ENCODE measurements at regions not wholly inside any gene's neighbourhood (a gene's known extent, or its start where the extent isn't known, plus 50 kb on each side); places are given as distances from the start of the nearest gene placed in this dataset.
A peak's percentile ranks its signal among the peaks of the same experiment; 100 is the strongest.

GRCh38 chr1:105000793-105001192, 1251.1 kb downstream of the AMY1C start:
- no peak overlapping the region for H2AK5ac ChIP-seq (ENCODE audit: low read length, severe bottlenecking)
- H3K9me3 ChIP-seq (ENCODE audit: control insufficient read depth, low read length): peaks cover 15% of the 10 kb centered on the region
- H3K27ac ChIP-seq (ENCODE audit: low read length, poor library complexity, severe bottlenecking): no peak overlapping the region
- no peak overlapping the region for H2BK15ac ChIP-seq (ENCODE audit: low read depth, poor library complexity, severe bottlenecking)
- no peak overlapping the region for H3K18ac ChIP-seq (ENCODE audit: low read depth in 1 of 2, low read length in 2 of 2)
- no peak overlapping the region for H3K9ac ChIP-seq (ENCODE audit: low read length)
- no peak overlapping the region for H2BK120ac ChIP-seq (ENCODE audit: low read depth, low read length)
- H2AFZ ChIP-seq (ENCODE audit: low read depth, low read length): no peak overlapping the region
- H4K8ac ChIP-seq (ENCODE audit: low read length): no peak overlapping the region
- H3K79me1 ChIP-seq (replicated peaks; ENCODE audit: low read length, poor library complexity, severe bottlenecking): no peaks in the 10 kb centered on the region
- no peaks in the 10 kb centered on the region for H3K4me1 ChIP-seq (ENCODE audit: control insufficient read depth, insufficient read depth, low read depth, low read length)
- H3K4me3 ChIP-seq (ENCODE audit: insufficient read depth in 1 of 2, low read depth in 1 of 2, low read length in 2 of 2): no peak overlapping the region
- no peak overlapping the region for H3K14ac ChIP-seq (ENCODE audit: low read length in 2 of 2)
- no peak overlapping the region for H3K23ac ChIP-seq (ENCODE audit: low read length in 2 of 2)
- no peak overlapping the region for H2BK12ac ChIP-seq (ENCODE audit: low read length in 2 of 2)
- H3K36me3 ChIP-seq (ENCODE audit: control insufficient read depth in 1 of 2, insufficient read depth in 2 of 2, low read depth in 1 of 2, low read length in 2 of 2): no peaks in the 10 kb centered on the region
- H3K4ac ChIP-seq (ENCODE audit: low read depth in 1 of 2, low read length in 2 of 2): no peak overlapping the region
- H3K27me3 ChIP-seq (ENCODE audit: control insufficient read depth in 1 of 2, insufficient read depth in 1 of 2, low read length in 2 of 2): no peaks in the 10 kb centered on the region
- no peak overlapping the region for H3K4me2 ChIP-seq (ENCODE audit: low read length, poor library complexity, severe bottlenecking)
- 53% methylated on average over 3 of the region's 3 CpGs for WGBS
- no peak overlapping the region for H2BK5ac ChIP-seq (ENCODE audit: low read depth, low read length, poor library complexity, severe bottlenecking)
- no peak overlapping the region for H4K91ac ChIP-seq (ENCODE audit: low read length)
- no peak for DNase-seq

- no peak for DNase-seq
- H3K4ac ChIP-seq (ENCODE audit: low read depth in 1 of 2, low read length in 2 of 2): no peak overlapping the region
- H4K8ac ChIP-seq (ENCODE audit: low read length): no peak overlapping the region
- no peak overlapping the region for H2AK5ac ChIP-seq (ENCODE audit: low read length, severe bottlenecking)
- H3K9me3 ChIP-seq (ENCODE audit: control insufficient read depth, low read length): peaks cover 20% of the 10 kb centered on the region
- no peaks in the 10 kb centered on the region for H3K27me3 ChIP-seq (ENCODE audit: control insufficient read depth in 1 of 2, insufficient read depth in 1 of 2, low read length in 2 of 2)
- no peak overlapping the region for H2BK120ac ChIP-seq (ENCODE audit: low read depth, low read length)
- no peak overlapping the region for H3K4me3 ChIP-seq (ENCODE audit: insufficient read depth in 1 of 2, low read depth in 1 of 2, low read length in 2 of 2)
- no peaks in the 10 kb centered on the region for H3K36me3 ChIP-seq (ENCODE audit: control insufficient read depth in 1 of 2, insufficient read depth in 2 of 2, low read depth in 1 of 2, low read length in 2 of 2)
- no peak overlapping the region for H4K91ac ChIP-seq (ENCODE audit: low read length)
- H3K23ac ChIP-seq (ENCODE audit: low read length in 2 of 2): no peak overlapping the region
- H2AFZ ChIP-seq (ENCODE audit: low read depth, low read length): no peak overlapping the region
- no peaks in the 10 kb centered on the region for H3K79me1 ChIP-seq (replicated peaks; ENCODE audit: low read length, poor library complexity, severe bottlenecking)
- H3K4me1 ChIP-seq (ENCODE audit: control insufficient read depth, insufficient read depth, low read depth, low read length): no peaks in the 10 kb centered on the region
- H3K14ac ChIP-seq (ENCODE audit: low read length in 2 of 2): peak overlapping the region in 1 of 2 experiments; percentile 26
- no peak overlapping the region for H2BK12ac ChIP-seq (ENCODE audit: low read length in 2 of 2)
- no peak overlapping the region for H2BK5ac ChIP-seq (ENCODE audit: low read depth, low read length, poor library complexity, severe bottlenecking)
- WGBS: 87% methylated on average over 1 of the region's 1 CpG
- no peak overlapping the region for H3K4me2 ChIP-seq (ENCODE audit: low read length, poor library complexity, severe bottlenecking)
- H3K9ac ChIP-seq (ENCODE audit: low read length): no peak overlapping the region
- no peak overlapping the region for H3K27ac ChIP-seq (ENCODE audit: low read length, poor library complexity, severe bottlenecking)
- no peak overlapping the region for H2BK15ac ChIP-seq (ENCODE audit: low read depth, poor library complexity, severe bottlenecking)
- H3K18ac ChIP-seq (ENCODE audit: low read depth in 1 of 2, low read length in 2 of 2): no peak overlapping the region
Measured at GRCh38 chr1:105004515-105004914, 1254.8 kb downstream of the AMY1C start.

- no peak overlapping the region for H2AK5ac ChIP-seq (ENCODE audit: low read length, severe bottlenecking)
- peak overlapping the region; percentile 20 for H4K91ac ChIP-seq (ENCODE audit: low read length)
- H3K27me3 ChIP-seq (ENCODE audit: control insufficient read depth in 1 of 2, insufficient read depth in 1 of 2, low read length in 2 of 2): no peaks in the 10 kb centered on the region
- H3K14ac ChIP-seq (ENCODE audit: low read length in 2 of 2): peak overlapping the region in 1 of 2 experiments; percentile 44
- H2AFZ ChIP-seq (ENCODE audit: low read depth, low read length): no peak overlapping the region
- no peak overlapping the region for H4K8ac ChIP-seq (ENCODE audit: low read length)
- H3K9ac ChIP-seq (ENCODE audit: low read length): no peak overlapping the region
- no peak overlapping the region for H3K4me3 ChIP-seq (ENCODE audit: insufficient read depth in 1 of 2, low read depth in 1 of 2, low read length in 2 of 2)
- H2BK15ac ChIP-seq (ENCODE audit: low read depth, poor library complexity, severe bottlenecking): no peak overlapping the region
- H3K36me3 ChIP-seq (ENCODE audit: control insufficient read depth in 1 of 2, insufficient read depth in 2 of 2, low read depth in 1 of 2, low read length in 2 of 2): no peaks in the 10 kb centered on the region
- no peak overlapping the region for H3K23ac ChIP-seq (ENCODE audit: low read length in 2 of 2)
- H2BK5ac ChIP-seq (ENCODE audit: low read depth, low read length, poor library complexity, severe bottlenecking): no peak overlapping the region
- no peak overlapping the region for H3K4me2 ChIP-seq (ENCODE audit: low read length, poor library complexity, severe bottlenecking)
- no peaks in the 10 kb centered on the region for H3K79me1 ChIP-seq (replicated peaks; ENCODE audit: low read length, poor library complexity, severe bottlenecking)
- H3K18ac ChIP-seq (ENCODE audit: low read depth in 1 of 2, low read length in 2 of 2): no peak overlapping the region
- H2BK120ac ChIP-seq (ENCODE audit: low read depth, low read length): no peak overlapping the region
- H3K9me3 ChIP-seq (ENCODE audit: control insufficient read depth, low read length): peaks cover 20% of the 10 kb centered on the region
- no peaks in the 10 kb centered on the region for H3K4me1 ChIP-seq (ENCODE audit: control insufficient read depth, insufficient read depth, low read depth, low read length)
- no peak overlapping the region for H3K4ac ChIP-seq (ENCODE audit: low read depth in 1 of 2, low read length in 2 of 2)
- H3K27ac ChIP-seq (ENCODE audit: low read length, poor library complexity, severe bottlenecking): no peak overlapping the region
- WGBS: 83% methylated on average over 6 of the region's 7 CpGs
- no peak for DNase-seq
- no peak overlapping the region for H2BK12ac ChIP-seq (ENCODE audit: low read length in 2 of 2)
Measured at GRCh38 chr1:105005594-105006195, 1256.0 kb downstream of the AMY1C start.

GRCh38 chr1:105017587-105017986, 1267.9 kb downstream of the AMY1C start:
- Histone ChIP-seq H2BK12ac (ENCODE audit: low read length in 2 of 2) (no peak overlapping the region), H3K9me3 (ENCODE audit: control insufficient read depth, low read length) (no peaks in the 10 kb centered on the region), H4K8ac (ENCODE audit: low read length) (no peak overlapping the region), H2BK15ac (ENCODE audit: low read depth, poor library complexity, severe bottlenecking) (no peak overlapping the region), H3K4me2 (ENCODE audit: low read length, poor library complexity, severe bottlenecking) (no peak overlapping the region), H3K14ac (ENCODE audit: low read length in 2 of 2) (no peak overlapping the region), H3K4me1 (ENCODE audit: control insufficient read depth, insufficient read depth, low read depth, low read length) (peaks cover 2% of the 10 kb centered on the region), H3K18ac (ENCODE audit: low read depth in 1 of 2, low read length in 2 of 2) (no peak overlapping the region), H3K4me3 (ENCODE audit: insufficient read depth in 1 of 2, low read depth in 1 of 2, low read length in 2 of 2) (no peak overlapping the region), H2AFZ (ENCODE audit: low read depth, low read length) (no peak overlapping the region), H3K4ac (ENCODE audit: low read depth in 1 of 2, low read length in 2 of 2) (no peak overlapping the region), H3K27me3 (ENCODE audit: control insufficient read depth in 1 of 2, insufficient read depth in 1 of 2, low read length in 2 of 2) (no peaks in the 10 kb centered on the region), H3K23ac (ENCODE audit: low read length in 2 of 2) (no peak overlapping the region), H2AK5ac (ENCODE audit: low read length, severe bottlenecking) (no peak overlapping the region), H3K9ac (ENCODE audit: low read length) (no peak overlapping the region), H3K36me3 (ENCODE audit: control insufficient read depth in 1 of 2, insufficient read depth in 2 of 2, low read depth in 1 of 2, low read length in 2 of 2) (no peaks in the 10 kb centered on the region), H2BK5ac (ENCODE audit: low read depth, low read length, poor library complexity, severe bottlenecking) (no peak overlapping the region), H2BK120ac (ENCODE audit: low read depth, low read length) (no peak overlapping the region), H3K79me1 (replicated peaks; ENCODE audit: low read length, poor library complexity, severe bottlenecking) (no peaks in the 10 kb centered on the region), H3K27ac (ENCODE audit: low read length, poor library complexity, severe bottlenecking) (no peak overlapping the region), H4K91ac (ENCODE audit: low read length) (no peak overlapping the region)
- WGBS: 89% methylated on average over 7 of the region's 7 CpGs
- no peak for DNase-seq
